CD4-positive, alpha-beta T cell treated with Interleukin-4 for 4 hours (primary cell): ENCODE measurements at regions not wholly inside any gene's neighbourhood (a gene's known extent, or its start where the extent isn't known, plus 50 kb on each side); places are given as distances from the start of the nearest gene placed in this dataset.
"Not testable (repeated sequence)": the region's sequence is repeated elsewhere in the genome, so short reads cannot be mapped to it uniquely, and the experiment has no call there.

Experiments used
- DNase-seq: peaks from one replicate; pipeline ENCODE4 v3.0.0-alpha.2; 2020

- DNase-seq, result no peak
These were observed 303.9 kb upstream of the DEFB112 start for GRCh38 chr6:50353603-50354002.

- DNase-seq, result no peak
These were observed 308.4 kb upstream of the DEFB112 start for GRCh38 chr6:50358113-50358512.

- no peak for DNase-seq
These were observed 312.1 kb upstream of the DEFB112 start for GRCh38 chr6:50361641-50362331.

- no peak for DNase-seq
These were observed 313.0 kb upstream of the DEFB112 start for GRCh38 chr6:50362706-50363105.

- no peak for DNase-seq
These were observed 320.3 kb upstream of the DEFB112 start for GRCh38 chr6:50369996-50370395.

- DNase-seq, result no peak
These were observed 330.8 kb upstream of the DEFB112 start for GRCh38 chr6:50380406-50381098.

- no peak for DNase-seq
These were observed 331.3 kb upstream of the DEFB112 start for GRCh38 chr6:50381099-50381415.

- DNase-seq, result no peak
These were observed 322.9 kb upstream of the TFAP2D start for GRCh38 chr6:50390416-50390815.

GRCh38 chr6:50394139-50394538 is 319.2 kb upstream of the TFAP2D start:
- not testable (repeated sequence) for DNase-seq

GRCh38 chr6:50404643-50405042 is 308.7 kb upstream of the TFAP2D start:
- DNase-seq, result no peak

- no peak for DNase-seq
These were observed 302.7 kb upstream of the TFAP2D start for GRCh38 chr6:50410579-50410978.

- not testable (repeated sequence) for DNase-seq
These were observed 292.3 kb upstream of the TFAP2D start for GRCh38 chr6:50421041-50421440.

- DNase-seq, result no peak
These were observed 286.1 kb upstream of the TFAP2D start for GRCh38 chr6:50427267-50427666.

GRCh38 chr6:50437901-50438300 is 275.4 kb upstream of the TFAP2D start:
- no peak for DNase-seq

- DNase-seq, result no peak
These were observed 270.7 kb upstream of the TFAP2D start for GRCh38 chr6:50442531-50443040.

GRCh38 chr6:50443144-50443543 is 270.2 kb upstream of the TFAP2D start:
- DNase-seq, result no peak

- DNase-seq, result no peak
These were observed 264.2 kb upstream of the TFAP2D start for GRCh38 chr6:50449128-50449527.

GRCh38 chr6:50451826-50452400 is 261.4 kb upstream of the TFAP2D start:
- DNase-seq, result no peak

GRCh38 chr6:50455029-50455428 is 258.3 kb upstream of the TFAP2D start:
- DNase-seq, result no peak

GRCh38 chr6:50457351-50457750 is 256.0 kb upstream of the TFAP2D start:
- no peak for DNase-seq

GRCh38 chr6:50461696-50462095 is 251.6 kb upstream of the TFAP2D start:
- no peak for DNase-seq

GRCh38 chr6:50463931-50464330 is 249.4 kb upstream of the TFAP2D start:
- no peak for DNase-seq

- no peak for DNase-seq
These were observed 245.4 kb upstream of the TFAP2D start for GRCh38 chr6:50467931-50468330.

- DNase-seq, result no peak
These were observed 242.3 kb upstream of the TFAP2D start for GRCh38 chr6:50471041-50471440.
